ENCODE measurements at regions not wholly inside any gene's neighbourhood (a gene's known extent, or its start where the extent isn't known, plus 50 kb on each side); places are given as distances from the start of the nearest gene placed in this dataset.

GRCh38 chr10:109474261-109474660 is 449.1 kb downstream of the XPNPEP1 start:
- no peak for DNase-seq

DNA sequence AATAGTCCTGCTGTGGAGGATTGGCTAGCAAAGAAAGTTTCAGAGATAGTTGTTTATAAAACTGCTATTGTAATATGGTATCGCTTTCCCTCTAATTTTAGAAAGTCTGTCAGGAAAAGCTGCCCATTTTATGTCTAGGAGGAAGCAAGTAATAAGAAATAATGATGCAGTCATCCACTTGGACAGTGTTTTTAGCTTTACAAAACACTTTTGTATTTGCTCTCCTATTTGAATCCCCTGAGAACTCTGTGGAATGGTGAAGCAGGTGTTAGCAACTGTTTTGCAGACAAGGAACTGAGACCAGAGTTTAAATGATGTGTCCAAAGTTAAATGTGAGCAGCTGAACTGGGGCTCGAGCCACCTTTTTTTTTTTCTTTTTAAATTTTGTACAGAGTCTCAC is 455.8 kb downstream of the XPNPEP1 start:
- DNase-seq: no peak

GRCh38 chr10:109464949-109465348 is 458.4 kb downstream of the XPNPEP1 start:
- DNase-seq: no peak

GRCh38 chr10:109457302-109457638 is 466.0 kb downstream of the XPNPEP1 start:
- no peak for DNase-seq

DNA sequence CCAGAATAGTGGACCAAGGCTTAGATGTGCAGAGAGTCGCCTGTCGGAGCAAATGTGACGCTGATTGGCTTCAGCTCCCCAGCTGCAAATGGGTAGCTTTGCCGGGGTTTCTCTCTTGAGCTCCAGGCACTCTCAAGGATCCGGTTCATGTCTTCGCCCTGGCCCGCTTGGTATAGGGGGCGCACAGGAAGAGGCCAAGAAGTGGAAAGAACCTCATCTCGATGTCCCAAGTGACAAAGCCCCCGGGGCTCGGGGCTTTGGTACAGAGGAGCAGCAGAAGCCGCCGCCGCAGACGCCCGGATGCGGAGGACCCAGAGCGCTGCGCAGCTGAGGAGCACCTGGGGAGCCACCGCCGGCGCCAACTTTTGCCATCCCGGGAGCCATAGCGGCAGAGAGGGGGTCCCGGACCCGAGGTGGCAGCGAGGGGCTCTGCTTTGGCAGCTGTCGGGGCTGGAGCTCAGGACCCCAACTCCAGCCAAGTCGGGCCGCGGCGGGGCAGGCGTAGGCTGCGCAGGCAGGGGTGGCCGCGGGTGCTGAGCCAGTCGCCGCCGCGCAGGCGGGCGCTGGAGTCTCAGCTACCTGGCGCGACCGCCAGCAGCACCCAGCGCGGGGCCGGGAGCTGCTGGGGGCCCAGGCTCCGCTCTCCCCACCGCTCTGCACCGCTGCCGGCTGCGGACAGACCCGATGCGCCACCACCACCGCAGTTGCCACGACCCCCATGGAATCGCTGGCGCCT is 466.6 kb downstream of the XPNPEP1 start:
- no peak for DNase-seq

DNA sequence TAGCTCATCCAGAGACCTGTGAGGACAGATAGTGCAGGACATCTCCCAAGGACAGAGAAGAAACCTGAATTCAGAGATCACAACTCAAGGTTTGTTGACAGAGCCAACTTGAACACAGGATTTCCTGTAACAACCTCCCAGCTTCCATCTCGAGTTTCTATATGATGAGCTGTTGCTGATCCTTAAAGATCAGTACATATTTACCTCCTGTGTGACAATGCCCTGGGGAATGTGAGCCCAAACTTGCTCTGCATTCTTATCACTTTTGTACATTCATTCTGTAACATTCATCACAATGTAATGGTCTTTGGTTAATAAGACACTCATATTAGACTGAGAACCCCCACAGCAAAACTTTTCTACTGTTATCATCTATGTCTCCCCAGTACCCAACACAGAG is 468.6 kb downstream of the XPNPEP1 start:
- DNase-seq: no peak

DNA sequence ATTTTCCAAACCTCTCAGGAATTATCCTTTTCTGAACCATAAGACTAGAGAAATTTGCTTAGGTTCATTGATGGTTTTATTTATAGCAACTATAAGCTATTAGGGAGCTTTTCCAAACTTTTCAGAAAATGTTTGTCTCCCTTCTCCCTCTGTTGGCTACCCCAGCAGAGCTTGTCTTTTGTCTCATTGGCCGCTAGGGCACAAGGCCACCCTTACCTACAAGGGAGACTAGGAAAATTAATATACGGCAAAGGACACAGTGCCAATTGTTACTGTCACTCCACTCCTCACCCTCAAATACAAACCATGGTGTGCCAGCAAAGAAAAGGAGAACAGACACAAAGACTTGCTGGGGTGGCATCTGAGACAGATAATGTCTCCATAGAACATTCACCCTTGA is 471.4 kb downstream of the XPNPEP1 start:
- no peak for DNase-seq

GRCh38 chr10:109450702-109451101 is 472.6 kb downstream of the XPNPEP1 start:
- DNase-seq: no peak

DNA sequence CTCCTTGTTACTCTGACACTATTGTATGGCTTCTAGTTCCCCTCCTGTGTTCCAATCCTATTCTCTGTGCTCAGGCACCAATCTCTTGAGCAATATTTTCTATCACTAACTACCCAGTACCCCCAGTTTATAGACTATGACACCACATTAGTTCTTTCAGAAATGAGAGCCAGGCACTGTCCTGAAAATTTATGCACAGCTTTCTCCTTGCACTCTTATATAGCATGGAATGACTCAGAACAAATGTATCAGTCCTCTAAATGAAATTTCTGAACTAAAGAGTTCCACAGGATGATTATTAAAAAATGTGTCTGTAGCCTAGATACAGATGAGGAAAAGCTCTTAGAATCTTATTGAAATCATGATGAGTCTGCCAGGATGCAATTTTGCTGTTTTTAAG is 489.9 kb downstream of the XPNPEP1 start:
- no peak for DNase-seq

GRCh38 chr10:109432281-109432680 is 491.0 kb downstream of the XPNPEP1 start:
- DNase-seq: no peak

- DNase-seq: no peak
Measured at GRCh38 chr10:109430799-109431198, 492.5 kb downstream of the XPNPEP1 start.

DNA sequence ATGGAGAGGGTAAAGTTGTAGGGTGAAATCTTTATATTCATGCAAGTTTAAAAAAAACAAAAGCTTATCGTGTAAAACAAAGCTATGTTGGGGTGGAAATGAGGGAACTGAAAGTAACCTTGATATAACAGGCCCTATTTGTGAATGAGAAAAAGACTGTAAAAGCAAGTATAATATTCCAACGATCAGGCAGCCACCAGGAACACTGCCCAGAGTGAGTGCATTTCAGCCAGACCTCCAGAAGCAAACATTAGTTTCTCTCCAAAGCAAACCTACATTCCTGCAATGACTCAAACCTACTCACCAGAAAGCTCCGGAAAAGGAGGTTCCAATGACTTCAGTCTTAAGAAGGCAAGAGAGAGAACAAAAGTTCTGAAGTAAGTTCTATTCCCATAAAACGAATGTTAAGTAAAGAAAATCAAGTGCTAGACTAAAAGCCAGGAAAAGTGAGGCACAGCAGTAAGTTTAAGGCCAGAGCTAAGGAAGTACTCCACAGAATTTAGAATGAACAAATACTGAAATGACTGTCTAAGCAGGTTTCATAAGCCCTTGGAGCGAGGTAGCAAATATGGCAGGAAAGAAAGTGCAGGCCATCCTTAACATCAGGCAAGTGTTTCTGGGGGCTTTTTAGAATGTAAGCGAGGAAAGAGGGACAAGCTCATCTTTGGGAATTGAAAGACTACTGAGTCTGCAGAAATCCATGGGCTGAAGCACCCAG is 493.1 kb downstream of the XPNPEP1 start:
- no peak for DNase-seq

- no peak for DNase-seq
Measured at GRCh38 chr10:109428775-109429491, 494.4 kb downstream of the XPNPEP1 start.

GRCh38 chr10:109427411-109427810 is 495.9 kb downstream of the XPNPEP1 start:
- no peak for DNase-seq

DNA sequence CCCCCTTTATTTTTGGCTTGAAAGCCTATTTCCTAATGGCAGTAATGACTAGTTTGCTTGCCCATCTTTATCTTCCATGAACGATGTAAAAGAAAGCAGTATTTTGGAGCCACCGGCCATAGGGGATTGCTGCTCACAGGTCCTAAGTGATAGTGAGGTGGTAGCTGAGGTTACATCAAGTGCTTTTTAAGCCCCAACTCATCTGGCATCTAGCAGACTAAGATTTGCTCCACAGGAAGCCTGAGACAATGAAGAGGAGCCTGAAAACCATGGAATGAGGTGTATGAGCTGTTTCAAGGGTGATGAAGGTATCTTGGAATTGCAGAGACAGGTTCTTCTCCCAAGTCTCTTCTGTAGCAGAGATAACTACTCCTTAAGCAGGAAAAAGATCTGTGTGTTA is 496.3 kb downstream of the XPNPEP1 start:
- DNase-seq: no peak

- no peak for DNase-seq
Measured at GRCh38 chr10:109418795-109419194, 504.5 kb downstream of the XPNPEP1 start.

- no peak for DNase-seq
Measured at GRCh38 chr10:109417803-109418202, 505.5 kb downstream of the XPNPEP1 start.

- no peak for DNase-seq
Measured at GRCh38 chr10:109412353-109412752, 511.0 kb downstream of the XPNPEP1 start.

GRCh38 chr10:109411917-109412316 is 511.4 kb downstream of the XPNPEP1 start:
- DNase-seq: no peak

GRCh38 chr10:109405338-109405737 is 518.0 kb downstream of the XPNPEP1 start:
- DNase-seq: no peak

- DNase-seq: no peak
Measured at GRCh38 chr10:109403551-109403950, 519.8 kb downstream of the XPNPEP1 start.

- DNase-seq: no peak
Measured at GRCh38 chr10:109393425-109393824, 529.9 kb downstream of the XPNPEP1 start.

GRCh38 chr10:109386921-109387320 is 536.4 kb downstream of the XPNPEP1 start:
- DNase-seq: no peak

DNA sequence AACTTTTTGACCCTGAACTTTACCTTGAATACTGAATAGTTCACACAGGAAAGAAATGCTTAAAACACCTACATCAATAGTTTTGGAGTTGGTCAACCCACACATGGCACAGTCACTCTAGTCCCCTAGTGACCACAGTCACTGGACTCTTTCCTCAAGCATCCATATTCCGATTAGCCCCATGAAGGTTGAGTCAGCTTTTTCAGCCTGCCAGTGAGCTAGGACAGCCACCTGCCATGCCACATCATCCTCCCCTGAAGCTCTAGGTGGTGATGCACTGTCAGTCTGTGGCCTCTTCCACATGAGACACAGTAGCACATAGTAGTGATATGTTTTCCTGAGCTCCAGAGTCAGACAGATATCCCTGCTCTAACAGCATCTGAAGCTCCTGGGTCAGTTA is 537.2 kb downstream of the XPNPEP1 start:
- no peak for DNase-seq
